AML-193 (cell line): ENCODE measurements at regions not wholly inside any gene's neighbourhood (a gene's known extent, or its start where the extent isn't known, plus 50 kb on each side); places are given as distances from the start of the nearest gene placed in this dataset.
"Not testable (repeated sequence)": the region's sequence is repeated elsewhere in the genome, so short reads cannot be mapped to it uniquely, and the experiment has no call there.

Experiments used
- DNase-seq, 2 experiments: peaks; one replicate each; lab custom pipeline; 2025; lab: John Stamatoyannopoulos, UW

GRCh38 chr5:167939686-167940085, 351.8 kb upstream of the WWC1 start:
- no peak for DNase-seq

- no peak for DNase-seq
These were observed 350.5 kb upstream of the WWC1 start for GRCh38 chr5:167940911-167941310.

GRCh38 chr5:167941556-167941955, 349.9 kb upstream of the WWC1 start:
- not testable (repeated sequence) for DNase-seq

- DNase-seq: no peak
These were observed 348.1 kb upstream of the WWC1 start for GRCh38 chr5:167943343-167943742.

- DNase-seq: no peak
These were observed 347.2 kb upstream of the WWC1 start for GRCh38 chr5:167944121-167944852.

- DNase-seq: no peak
These were observed 345.7 kb upstream of the WWC1 start for GRCh38 chr5:167945542-167946384.

- DNase-seq: no peak
These were observed 344.1 kb upstream of the WWC1 start for GRCh38 chr5:167947306-167947705.

- no peak for DNase-seq
These were observed 343.2 kb upstream of the WWC1 start for GRCh38 chr5:167948251-167948650.

- no peak for DNase-seq
These were observed 342.0 kb upstream of the WWC1 start for GRCh38 chr5:167949435-167949834.

GRCh38 chr5:167950126-167950721, 341.2 kb upstream of the WWC1 start:
- DNase-seq: no peak

GRCh38 chr5:167951116-167951515, 340.3 kb upstream of the WWC1 start:
- no peak for DNase-seq

GRCh38 chr5:167952278-167952995, 339.0 kb upstream of the WWC1 start:
- DNase-seq: no peak

- no peak for DNase-seq
These were observed 338.2 kb upstream of the WWC1 start for GRCh38 chr5:167953151-167953798.

- no peak for DNase-seq
These were observed 329.7 kb upstream of the WWC1 start for GRCh38 chr5:167961731-167962130.

GRCh38 chr5:167964529-167964928, 326.9 kb upstream of the WWC1 start:
- DNase-seq: no peak

- no peak for DNase-seq
These were observed 325.7 kb upstream of the WWC1 start for GRCh38 chr5:167965710-167966109.

GRCh38 chr5:167966979-167967378, 324.5 kb upstream of the WWC1 start:
- DNase-seq: no peak

- DNase-seq: no peak
These were observed 323.8 kb upstream of the WWC1 start for GRCh38 chr5:167967494-167968177.

- DNase-seq: no peak
These were observed 322.6 kb upstream of the WWC1 start for GRCh38 chr5:167968837-167969236.

- no peak for DNase-seq
These were observed 321.4 kb upstream of the WWC1 start for GRCh38 chr5:167969998-167970397.

GRCh38 chr5:167971706-167972105, 319.7 kb upstream of the WWC1 start:
- DNase-seq: no peak
